Ishikawa (cell line): ENCODE measurements at regions not wholly inside any gene's neighbourhood (a gene's known extent, or its start where the extent isn't known, plus 50 kb on each side); places are given as distances from the start of the nearest gene placed in this dataset.

Experiments used
- CEBPB ChIP-seq: IDR thresholded peaks from 2 replicates; pipeline ENCODE4 v1.6.1; 2012
- CREB1 ChIP-seq: IDR thresholded peaks from 2 replicates; pipeline ENCODE4 v1.6.1; 2012; ENCODE audit warnings: low read depth
- EGR1 ChIP-seq: IDR thresholded peaks from 2 replicates; pipeline ENCODE4 v1.6.1; 2012
- EP300 ChIP-seq: IDR thresholded peaks from 2 replicates; pipeline ENCODE4 v1.6.1; 2012; ENCODE audit warnings: borderline replicate concordance
- FOXM1 ChIP-seq: IDR thresholded peaks from 2 replicates; pipeline ENCODE4 v1.6.1; 2012; ENCODE audit warnings: low read depth, borderline replicate concordance
- MAX ChIP-seq: IDR thresholded peaks from 2 replicates; pipeline ENCODE4 v1.6.1; 2012
- NFIC ChIP-seq: IDR thresholded peaks from 2 replicates; pipeline ENCODE4 v1.6.1; 2012
- RAD21 ChIP-seq: IDR thresholded peaks from 2 replicates; pipeline ENCODE4 v1.6.1; 2012; ENCODE audit warnings: low read depth
- TAF1 ChIP-seq: IDR thresholded peaks from 2 replicates; pipeline ENCODE4 v1.6.1; 2012; ENCODE audit warnings: low read depth, mild to moderate bottlenecking
- TCF12 ChIP-seq: IDR thresholded peaks from 2 replicates; pipeline ENCODE4 v1.6.1; 2012; ENCODE audit warnings: low read depth
- TEAD4 ChIP-seq: IDR thresholded peaks from 2 replicates; pipeline ENCODE4 v1.6.1; 2012
- USF1 ChIP-seq: IDR thresholded peaks from 2 replicates; pipeline ENCODE4 v1.6.1; 2012
- YY1 ChIP-seq: IDR thresholded peaks from 2 replicates; pipeline ENCODE4 v1.6.1; 2012; ENCODE audit warnings: low read depth
- ZBTB7A ChIP-seq: IDR thresholded peaks from 2 replicates; pipeline ENCODE4 v1.6.1; 2012; ENCODE audit warnings: low read depth
- TF ChIP-seq, protein P1 (sequence below): IDR thresholded peaks from 2 replicates; pipeline ENCODE4 v1.6.1; 2012; ENCODE audit warnings: low read depth, mild to moderate bottlenecking

- TF ChIP-seq TCF12 (no peak), RAD21 (peak; percentile 46; the same call in 1 of the 2 replicates)
Observed at GRCh38 chrX:9312922-9313867, 151.7 kb upstream of the TBL1X start.

DNA sequence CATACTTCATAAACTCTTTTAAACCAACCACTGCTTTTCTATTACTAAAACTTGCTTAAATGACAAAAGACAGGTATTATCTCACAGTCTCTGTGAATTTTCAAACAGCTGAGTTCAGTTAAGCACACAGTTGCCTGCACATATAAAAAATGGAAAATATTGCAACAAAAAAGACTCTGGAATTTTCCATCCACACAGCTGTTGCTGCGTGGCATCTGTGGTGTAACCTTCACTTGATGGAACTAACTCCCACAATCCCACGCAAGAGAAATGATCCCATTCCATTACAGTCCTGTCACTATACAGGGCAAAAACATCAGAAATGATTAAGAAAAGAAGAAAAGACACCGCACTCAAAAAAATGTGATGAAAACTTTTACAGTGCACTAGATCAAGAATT is 149.8 kb upstream of the TBL1X start:
- no peak for TF ChIP-seq TAF1
- TF ChIP-seq USF1, result no peak
- TF ChIP-seq TCF12, result no peak
- no peak for TF ChIP-seq CEBPB
- TF ChIP-seq FOXM1, result no peak
- TF ChIP-seq, protein P1, sequence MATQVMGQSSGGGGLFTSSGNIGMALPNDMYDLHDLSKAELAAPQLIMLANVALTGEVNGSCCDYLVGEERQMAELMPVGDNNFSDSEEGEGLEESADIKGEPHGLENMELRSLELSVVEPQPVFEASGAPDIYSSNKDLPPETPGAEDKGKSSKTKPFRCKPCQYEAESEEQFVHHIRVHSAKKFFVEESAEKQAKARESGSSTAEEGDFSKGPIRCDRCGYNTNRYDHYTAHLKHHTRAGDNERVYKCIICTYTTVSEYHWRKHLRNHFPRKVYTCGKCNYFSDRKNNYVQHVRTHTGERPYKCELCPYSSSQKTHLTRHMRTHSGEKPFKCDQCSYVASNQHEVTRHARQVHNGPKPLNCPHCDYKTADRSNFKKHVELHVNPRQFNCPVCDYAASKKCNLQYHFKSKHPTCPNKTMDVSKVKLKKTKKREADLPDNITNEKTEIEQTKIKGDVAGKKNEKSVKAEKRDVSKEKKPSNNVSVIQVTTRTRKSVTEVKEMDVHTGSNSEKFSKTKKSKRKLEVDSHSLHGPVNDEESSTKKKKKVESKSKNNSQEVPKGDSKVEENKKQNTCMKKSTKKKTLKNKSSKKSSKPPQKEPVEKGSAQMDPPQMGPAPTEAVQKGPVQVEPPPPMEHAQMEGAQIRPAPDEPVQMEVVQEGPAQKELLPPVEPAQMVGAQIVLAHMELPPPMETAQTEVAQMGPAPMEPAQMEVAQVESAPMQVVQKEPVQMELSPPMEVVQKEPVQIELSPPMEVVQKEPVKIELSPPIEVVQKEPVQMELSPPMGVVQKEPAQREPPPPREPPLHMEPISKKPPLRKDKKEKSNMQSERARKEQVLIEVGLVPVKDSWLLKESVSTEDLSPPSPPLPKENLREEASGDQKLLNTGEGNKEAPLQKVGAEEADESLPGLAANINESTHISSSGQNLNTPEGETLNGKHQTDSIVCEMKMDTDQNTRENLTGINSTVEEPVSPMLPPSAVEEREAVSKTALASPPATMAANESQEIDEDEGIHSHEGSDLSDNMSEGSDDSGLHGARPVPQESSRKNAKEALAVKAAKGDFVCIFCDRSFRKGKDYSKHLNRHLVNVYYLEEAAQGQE, result no peak
- TF ChIP-seq MAX, result no peak
- TF ChIP-seq NFIC, result no peak
- TF ChIP-seq EP300, result no peak
- no peak for TF ChIP-seq RAD21
- TF ChIP-seq EGR1, result no peak
- TF ChIP-seq CREB1, result no peak
- TF ChIP-seq TEAD4, result no peak
- TF ChIP-seq ZBTB7A, result no peak
- no peak for TF ChIP-seq YY1

GRCh38 chrX:9316096-9316495 is 148.8 kb upstream of the TBL1X start:
- TF ChIP-seq EGR1, result no peak
- TF ChIP-seq CREB1, result no peak
- no peak for TF ChIP-seq TCF12
- no peak for TF ChIP-seq USF1
- no peak for TF ChIP-seq YY1
- no peak for TF ChIP-seq FOXM1
- TF ChIP-seq MAX, result no peak
- no peak for TF ChIP-seq ZBTB7A
- no peak for TF ChIP-seq CEBPB
- TF ChIP-seq RAD21, result no peak
- no peak for TF ChIP-seq TEAD4
- TF ChIP-seq, protein P1, result no peak
- TF ChIP-seq TAF1, result no peak
- no peak for TF ChIP-seq NFIC

DNA sequence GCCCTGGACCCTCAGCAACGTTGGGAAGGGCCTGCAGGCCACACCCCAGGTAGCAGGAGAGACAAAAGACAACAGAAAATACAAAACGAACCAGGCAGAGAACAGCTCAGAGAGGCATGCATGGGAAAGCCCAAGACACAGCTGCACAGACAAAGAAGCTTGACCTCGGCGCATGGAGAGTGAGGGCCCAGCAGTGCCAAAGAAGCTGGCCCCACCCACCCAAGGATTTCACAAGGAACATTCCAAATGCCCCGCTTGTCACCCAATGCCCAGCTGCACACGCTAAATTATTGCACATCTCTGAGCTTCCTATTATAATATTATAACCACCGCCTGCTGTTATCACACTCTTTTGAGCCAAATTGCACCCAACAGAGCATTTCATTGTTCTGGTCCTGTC is 147.7 kb upstream of the TBL1X start:
- TF ChIP-seq CREB1 (no peak), TEAD4 (no peak), EP300 (no peak), TAF1 (no peak)

- TF ChIP-seq YY1 (no peak), TCF12 (no peak), CEBPB (no peak), NFIC (no peak), ZBTB7A (no peak), RAD21 (no peak)
Observed at GRCh38 chrX:9318213-9318612, 146.6 kb upstream of the TBL1X start.

DNA sequence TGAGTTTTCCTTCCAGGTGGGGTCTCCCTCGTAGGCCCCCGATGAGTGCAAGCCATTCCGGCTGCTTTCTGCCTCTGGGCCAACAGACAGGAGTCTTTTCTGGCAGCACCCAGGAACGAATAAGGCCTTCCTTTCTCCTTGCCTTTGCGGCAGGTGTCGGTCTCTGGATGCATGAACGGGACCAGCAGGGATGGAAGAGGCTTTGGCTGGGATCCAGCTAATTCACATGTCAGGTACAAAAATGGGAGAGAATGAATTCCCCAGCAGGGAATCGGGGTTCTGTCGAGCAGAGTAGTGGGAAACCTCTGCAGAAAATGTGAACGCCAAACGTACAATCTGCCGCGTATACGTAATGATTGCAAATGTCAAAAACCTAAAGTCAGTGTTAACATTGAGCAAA is 146.1 kb upstream of the TBL1X start:
- no peak for TF ChIP-seq NFIC
- no peak for TF ChIP-seq RAD21
- no peak for TF ChIP-seq EP300
- no peak for TF ChIP-seq TAF1
- TF ChIP-seq YY1, result no peak
- no peak for TF ChIP-seq CEBPB
- TF ChIP-seq ZBTB7A, result no peak
- TF ChIP-seq TEAD4, result no peak
- TF ChIP-seq, protein P1, result no peak
- TF ChIP-seq TCF12, result no peak
- no peak for TF ChIP-seq EGR1
- TF ChIP-seq FOXM1, result no peak
